AG20443 (cell line): ENCODE measurements at regions not wholly inside any gene's neighbourhood (a gene's known extent, or its start where the extent isn't known, plus 50 kb on each side); places are given as distances from the start of the nearest gene placed in this dataset.

Source experiments
- DNase-seq: peaks from one replicate; pipeline ENCODE4 v3.0.0; 2012; ENCODE audit warnings: low spot score, mixed read lengths

GRCh38 chr6:15798533-15799255 lies 135.9 kb upstream of the DTNBP1 start:
- no peak for DNase-seq

- DNase-seq, result no peak
Measured at GRCh38 chr6:15796844-15797243, 134.0 kb upstream of the DTNBP1 start.

- no peak for DNase-seq
Measured at GRCh38 chr6:15796130-15796771, 133.4 kb upstream of the DTNBP1 start.

GRCh38 chr6:15793826-15794225 lies 131.0 kb upstream of the DTNBP1 start:
- no peak for DNase-seq

- DNase-seq, result peak; percentile 65
Measured at GRCh38 chr6:15793288-15793687, 130.5 kb upstream of the DTNBP1 start.

- no peak for DNase-seq
Measured at GRCh38 chr6:15792842-15793241, 130.0 kb upstream of the DTNBP1 start.

- no peak for DNase-seq
Measured at GRCh38 chr6:15791448-15792181, 128.8 kb upstream of the DTNBP1 start.

- DNase-seq, result no peak
Measured at GRCh38 chr6:15790116-15790515, 127.3 kb upstream of the DTNBP1 start.

GRCh38 chr6:15786846-15787245 lies 124.0 kb upstream of the DTNBP1 start:
- no peak for DNase-seq

- no peak for DNase-seq
Measured at GRCh38 chr6:15783484-15783883, 120.7 kb upstream of the DTNBP1 start.

GRCh38 chr6:15781890-15782289 lies 119.1 kb upstream of the DTNBP1 start:
- DNase-seq, result no peak

- DNase-seq, result no peak
Measured at GRCh38 chr6:15781333-15781732, 118.5 kb upstream of the DTNBP1 start.

- no peak for DNase-seq
Measured at GRCh38 chr6:15780437-15780836, 117.6 kb upstream of the DTNBP1 start.

- DNase-seq, result no peak
Measured at GRCh38 chr6:15779726-15780125, 116.9 kb upstream of the DTNBP1 start.

GRCh38 chr6:15776458-15776980 lies 113.7 kb upstream of the DTNBP1 start:
- DNase-seq, result no peak

- DNase-seq, result no peak
Measured at GRCh38 chr6:15775741-15776140, 112.9 kb upstream of the DTNBP1 start.

GRCh38 chr6:15775076-15775634 lies 112.3 kb upstream of the DTNBP1 start:
- no peak for DNase-seq

GRCh38 chr6:15773806-15774410 lies 111.1 kb upstream of the DTNBP1 start:
- no peak for DNase-seq

GRCh38 chr6:15770347-15771143 lies 107.7 kb upstream of the DTNBP1 start:
- DNase-seq, result peak; percentile 48

- DNase-seq, result no peak
Measured at GRCh38 chr6:15769511-15770018, 106.7 kb upstream of the DTNBP1 start.

- DNase-seq, result no peak
Measured at GRCh38 chr6:15768999-15769398, 106.2 kb upstream of the DTNBP1 start.
